GM18520 (cell line): ENCODE measurements at regions not wholly inside any gene's neighbourhood (a gene's known extent, or its start where the extent isn't known, plus 50 kb on each side); places are given as distances from the start of the nearest gene placed in this dataset.

ENCODE experiments used
- ATAC-seq: cut with Tn5 transposase; IDR thresholded peaks from one replicate; pipeline ENCODE4 v1.9.1; 2021; ENCODE audit not compliant: unreplicated experiment

DNA sequence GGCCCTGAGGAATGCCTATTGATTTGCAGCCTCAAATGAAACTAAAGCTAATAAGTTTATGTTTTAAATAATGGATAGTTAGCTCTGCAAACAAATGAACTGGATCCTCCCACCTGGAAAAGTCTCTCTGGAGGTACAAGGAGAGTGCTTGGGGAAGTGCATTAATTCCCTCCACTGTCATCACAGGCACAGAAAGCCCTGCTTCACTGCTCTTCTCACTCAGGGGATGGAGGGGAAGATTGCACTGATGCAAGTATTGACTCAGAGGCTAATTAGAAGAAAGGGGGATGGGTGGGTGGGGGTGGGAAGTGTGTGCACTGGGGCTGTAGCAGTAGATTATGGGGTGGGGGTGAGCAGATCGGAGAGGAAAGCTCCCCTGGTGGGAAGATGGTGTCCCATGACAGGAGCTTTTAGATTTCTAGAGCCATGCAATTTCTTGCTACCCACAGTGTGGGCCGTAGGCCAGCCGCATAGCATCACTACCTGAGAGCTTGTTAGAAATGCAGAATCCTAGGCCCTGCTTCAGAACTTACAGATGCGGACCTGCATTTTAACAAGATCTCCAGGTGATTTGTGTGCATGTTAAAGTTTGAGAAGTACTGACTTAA is 163.9 kb downstream of the HIPK3 start:
- no peak for ATAC-seq

DNA sequence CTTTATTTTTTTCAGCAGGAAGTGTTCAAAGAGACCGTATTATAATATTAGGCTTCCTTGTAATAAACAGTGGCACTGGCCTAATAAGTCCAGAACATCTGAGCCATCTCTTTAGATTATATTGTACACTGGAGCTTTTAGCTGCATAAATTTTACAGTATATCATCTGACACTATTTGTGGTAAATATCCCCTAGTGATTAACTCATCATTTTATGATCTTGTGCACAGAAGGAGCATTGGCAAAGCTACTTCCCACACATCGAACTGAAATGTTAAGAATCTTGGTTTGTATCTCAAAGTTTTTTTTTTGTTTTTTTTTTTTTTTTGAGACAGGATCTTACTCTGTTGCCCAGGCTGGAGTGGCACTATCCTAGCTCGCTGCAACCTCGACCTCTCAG is 162.7 kb downstream of the HIPK3 start:
- ATAC-seq, result no peak

DNA sequence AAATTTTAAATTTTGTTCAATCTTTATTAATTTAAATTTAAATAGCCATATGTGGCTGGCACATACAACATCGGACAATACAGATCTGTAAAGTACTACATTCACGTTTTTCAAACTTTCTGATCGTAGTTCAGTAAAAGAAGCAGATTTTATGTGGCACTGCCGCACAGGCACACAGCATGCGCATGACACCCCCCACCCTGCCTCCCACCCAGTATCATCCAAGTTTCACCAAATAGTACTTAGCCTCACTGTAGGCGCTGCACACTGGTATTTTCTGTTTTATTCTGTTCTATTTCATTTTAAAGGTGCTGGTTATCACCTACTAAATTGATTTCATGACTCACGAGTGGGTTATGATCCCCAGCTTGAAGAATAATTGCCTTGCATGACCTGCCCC is 159.9 kb downstream of the HIPK3 start:
- ATAC-seq, result no peak

DNA sequence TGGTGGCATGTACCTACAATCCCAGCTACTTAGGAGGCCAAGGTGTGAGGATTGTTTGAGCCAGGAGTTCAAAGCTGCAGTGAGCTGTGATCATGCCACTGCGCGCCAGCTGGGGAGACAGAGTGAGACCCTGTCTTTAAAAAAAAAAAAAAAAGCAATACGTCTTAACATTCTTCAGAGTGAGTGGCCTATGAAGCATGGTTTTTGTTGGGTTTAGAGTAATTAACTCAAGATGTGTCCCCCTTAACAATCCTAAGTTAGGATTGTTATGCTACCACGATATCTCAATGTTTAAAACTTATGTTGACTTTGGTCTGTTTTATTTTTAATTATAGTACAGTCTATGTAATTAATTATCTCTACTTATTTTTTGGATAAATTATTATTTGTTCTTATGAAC is 156.1 kb downstream of the HIPK3 start:
- ATAC-seq, result no peak

DNA sequence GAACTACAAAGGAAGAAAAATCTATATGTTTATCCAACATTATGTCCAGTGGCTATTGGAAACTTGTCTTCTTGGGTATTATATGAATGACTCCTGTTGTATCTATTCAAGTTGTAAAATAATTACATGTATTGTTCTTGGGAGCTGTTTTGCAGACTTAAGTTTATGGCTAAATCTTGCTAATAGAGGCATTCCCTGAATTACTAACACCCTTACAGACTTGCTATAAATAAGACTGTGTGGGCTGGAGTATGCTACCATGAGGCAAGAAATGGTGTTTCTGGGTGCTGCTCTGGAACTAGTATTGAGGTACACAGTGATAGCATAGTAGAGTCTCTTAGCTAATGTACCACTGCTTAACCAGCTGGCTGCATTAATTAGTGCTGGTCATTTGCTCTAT is 155.1 kb downstream of the HIPK3 start:
- ATAC-seq, result no peak

DNA sequence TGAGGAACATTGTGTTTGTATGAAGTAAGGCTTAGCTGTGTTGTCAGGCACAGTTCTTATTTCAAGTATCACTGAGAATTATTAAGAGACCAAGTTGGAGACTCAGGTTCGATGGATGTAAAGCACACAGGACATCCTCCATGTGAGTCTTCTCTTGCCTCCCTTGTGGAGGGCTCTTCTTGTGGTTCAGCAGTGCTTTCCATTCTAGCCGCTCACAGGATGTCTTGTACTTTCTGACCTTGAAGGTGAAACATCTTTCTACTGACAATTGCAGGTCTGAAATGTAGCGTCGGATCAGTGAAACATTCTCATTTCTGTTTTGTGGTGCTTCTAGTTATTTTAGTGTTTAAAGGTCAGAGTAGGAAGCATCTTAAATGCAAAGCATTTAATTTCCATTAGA is 154.6 kb downstream of the HIPK3 start:
- no peak for ATAC-seq

DNA sequence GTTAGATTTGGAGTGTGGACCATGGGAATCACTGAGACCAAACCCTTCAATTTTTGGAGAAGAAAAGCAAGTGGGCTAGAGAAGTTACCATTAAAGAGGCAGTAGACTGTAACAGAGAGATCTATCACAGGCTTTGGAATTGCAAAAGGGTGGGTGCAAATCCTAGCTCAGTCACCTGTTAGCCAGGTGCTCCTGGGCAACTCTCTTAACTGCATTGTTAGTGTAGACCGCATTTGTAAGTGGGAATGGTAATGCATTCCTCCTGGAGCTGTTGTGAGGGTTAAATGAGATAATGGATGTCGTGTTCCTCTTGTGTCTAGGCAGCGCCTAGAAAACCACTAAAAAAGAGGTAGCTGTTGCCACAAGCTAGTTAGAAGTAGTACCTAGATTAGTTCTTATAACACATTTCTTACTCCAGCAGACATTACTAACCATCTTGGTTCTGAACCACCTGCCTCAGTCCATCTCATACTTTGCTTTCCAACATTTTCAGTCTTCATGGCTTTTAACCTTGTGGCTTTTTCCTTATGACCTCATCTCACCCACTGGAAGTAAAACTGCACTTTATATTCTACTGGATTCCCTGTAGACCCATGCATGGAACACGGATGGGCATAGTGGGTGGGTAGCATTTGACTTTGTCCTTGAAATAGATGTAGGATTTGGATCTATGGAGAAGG is 153.0 kb downstream of the HIPK3 start:
- ATAC-seq, result no peak
